Endothelial cell (in vitro differentiated cells): ENCODE measurements at regions not wholly inside any gene's neighbourhood (a gene's known extent, or its start where the extent isn't known, plus 50 kb on each side); places are given as distances from the start of the nearest gene placed in this dataset.

ENCODE experiments used
- DNase-seq: peaks from one replicate; pipeline ENCODE4 v3.0.0; 2021; ENCODE audit warnings: low spot score
- H3K27ac Mint-ChIP-seq: one replicate; pipeline ENCODE4 v1.8.0; 2021; ENCODE audit warnings: mixed read lengths, inconsistent platforms; ENCODE audit not compliant: unreplicated experiment
- H3K27me3 Mint-ChIP-seq: one replicate; pipeline ENCODE4 v1.8.0; 2021; ENCODE audit warnings: mild to moderate bottlenecking, moderate library complexity, mixed read lengths, inconsistent platforms; ENCODE audit not compliant: unreplicated experiment
- H3K36me3 Mint-ChIP-seq: one replicate; pipeline ENCODE4 v1.8.0; 2021; ENCODE audit warnings: mild to moderate bottlenecking, low read depth, mixed read lengths, inconsistent platforms; ENCODE audit not compliant: unreplicated experiment
- H3K4me1 Mint-ChIP-seq: one replicate; pipeline ENCODE4 v1.8.0; 2021; ENCODE audit warnings: mild to moderate bottlenecking, mixed read lengths, inconsistent platforms; ENCODE audit not compliant: unreplicated experiment
- H3K4me3 Mint-ChIP-seq: one replicate; pipeline ENCODE4 v1.8.0; 2021; ENCODE audit warnings: mild to moderate bottlenecking, mixed read lengths, inconsistent platforms; ENCODE audit not compliant: unreplicated experiment
- H3K9me3 Mint-ChIP-seq: one replicate; pipeline ENCODE4 v1.8.0; 2021; ENCODE audit warnings: mixed read lengths, inconsistent platforms; ENCODE audit not compliant: unreplicated experiment
- CTCF ChIP-seq: fragments of 200-600 bp; sonication (generic); IDR thresholded peaks from one replicate; pipeline ENCODE4 v1.5.0; 2021; ENCODE audit warnings: antibody characterized with exemption; ENCODE audit not compliant: unreplicated experiment

- Mint-ChIP-seq H3K9me3 (no peaks in the 10 kb centered on the region), H3K4me1 (no peaks in the 10 kb centered on the region), H3K4me3 (no peak overlapping the region), H3K27ac (no peak overlapping the region), H3K27me3 (no peaks in the 10 kb centered on the region), H3K36me3 (no peaks in the 10 kb centered on the region)
- no peak for DNase-seq
- no peak for TF ChIP-seq CTCF
These were observed 657.7 kb downstream of the PDHA2 start for GRCh38 chr4:96497621-96498020.

GRCh38 chr4:96504386-96504785 lies 664.5 kb downstream of the PDHA2 start:
- Mint-ChIP-seq H3K4me3 (no peak overlapping the region), H3K27me3 (no peaks in the 10 kb centered on the region), H3K9me3 (no peaks in the 10 kb centered on the region), H3K27ac (no peak overlapping the region), H3K4me1 (no peaks in the 10 kb centered on the region), H3K36me3 (no peaks in the 10 kb centered on the region)
- DNase-seq: no peak
- TF ChIP-seq CTCF: no peak

GRCh38 chr4:96509039-96509741 lies 669.3 kb downstream of the PDHA2 start:
- H3K9me3 Mint-ChIP-seq: no peaks in the 10 kb centered on the region
- no peak overlapping the region for H3K4me3 Mint-ChIP-seq

GRCh38 chr4:96519291-96519690 lies 679.4 kb downstream of the PDHA2 start:
- no peak for TF ChIP-seq CTCF
- Mint-ChIP-seq H3K27ac (no peak overlapping the region), H3K27me3 (no peaks in the 10 kb centered on the region), H3K4me3 (no peak overlapping the region), H3K9me3 (no peaks in the 10 kb centered on the region), H3K4me1 (no peaks in the 10 kb centered on the region), H3K36me3 (no peaks in the 10 kb centered on the region)
- no peak for DNase-seq

More at GRCh38 chr4:96509039-96509741, 669.3 kb downstream of the PDHA2 start:
- H3K36me3 Mint-ChIP-seq: no peaks in the 10 kb centered on the region
- no peak for TF ChIP-seq CTCF
- H3K27me3 Mint-ChIP-seq: no peaks in the 10 kb centered on the region
- no peaks in the 10 kb centered on the region for H3K4me1 Mint-ChIP-seq
- H3K27ac Mint-ChIP-seq: no peak overlapping the region
- no peak for DNase-seq

- Mint-ChIP-seq H3K9me3 (no peaks in the 10 kb centered on the region), H3K4me1 (no peaks in the 10 kb centered on the region), H3K36me3 (no peaks in the 10 kb centered on the region), H3K27me3 (no peaks in the 10 kb centered on the region), H3K27ac (no peak overlapping the region), H3K4me3 (no peak overlapping the region)
- no peak for TF ChIP-seq CTCF
- DNase-seq: no peak
These were observed 681.2 kb downstream of the PDHA2 start for GRCh38 chr4:96521046-96521536.
